H1 (cell line): ENCODE measurements at regions not wholly inside any gene's neighbourhood (a gene's known extent, or its start where the extent isn't known, plus 50 kb on each side); places are given as distances from the start of the nearest gene placed in this dataset.

Source experiments
- KDM5A ChIP-seq: fragments of 200-600 bp; IDR thresholded peaks from 2 replicates; pipeline ENCODE4 v1.7.1; 2012; ENCODE audit warnings: mild to moderate bottlenecking, low read length, inconsistent platforms, mixed read lengths
- SIN3A ChIP-seq, 2 experiments: IDR thresholded peaks in 1 of 2; conservative IDR thresholded peaks in 1 of 2; 2 replicates each; pipeline ENCODE4 v1.6.1; 2011 to 2012; ENCODE audit warnings: low read length in 2 of 2, improper control_type of control experiment in 1 of 2, low read depth in 1 of 2, mild to moderate bottlenecking in 1 of 2
- TF ChIP-seq, protein P1 (sequence below): IDR thresholded peaks from 2 replicates; pipeline ENCODE4 v1.6.1; 2011; ENCODE audit warnings: low read depth, mild to moderate bottlenecking, low read length; ENCODE audit not compliant: insufficient read depth
- TF ChIP-seq, protein P2 (sequence below): IDR thresholded peaks from 2 replicates; pipeline ENCODE4 v1.6.1; 2012; ENCODE audit warnings: inconsistent platforms

- TF ChIP-seq, protein P1, sequence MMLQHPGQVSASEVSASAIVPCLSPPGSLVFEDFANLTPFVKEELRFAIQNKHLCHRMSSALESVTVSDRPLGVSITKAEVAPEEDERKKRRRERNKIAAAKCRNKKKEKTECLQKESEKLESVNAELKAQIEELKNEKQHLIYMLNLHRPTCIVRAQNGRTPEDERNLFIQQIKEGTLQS, result no peak
- TF ChIP-seq SIN3A (conservative IDR thresholded peaks at IDR 0.05 in 1 of 2, IDR thresholded peaks at IDR 0.05 in 1 of 2; ENCODE audit: low read depth in 1 of 2, low read length in 2 of 2) (no peak), KDM5A (no peak)
- TF ChIP-seq, protein P2, sequence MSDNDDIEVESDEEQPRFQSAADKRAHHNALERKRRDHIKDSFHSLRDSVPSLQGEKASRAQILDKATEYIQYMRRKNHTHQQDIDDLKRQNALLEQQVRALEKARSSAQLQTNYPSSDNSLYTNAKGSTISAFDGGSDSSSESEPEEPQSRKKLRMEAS, result no peak
Measured at GRCh38 chr9:86708918-86709835, 238.1 kb downstream of the GAS1 start (continued).
